ENCODE measurements at regions not wholly inside any gene's neighbourhood (a gene's known extent, or its start where the extent isn't known, plus 50 kb on each side); places are given as distances from the start of the nearest gene placed in this dataset.

DNA sequence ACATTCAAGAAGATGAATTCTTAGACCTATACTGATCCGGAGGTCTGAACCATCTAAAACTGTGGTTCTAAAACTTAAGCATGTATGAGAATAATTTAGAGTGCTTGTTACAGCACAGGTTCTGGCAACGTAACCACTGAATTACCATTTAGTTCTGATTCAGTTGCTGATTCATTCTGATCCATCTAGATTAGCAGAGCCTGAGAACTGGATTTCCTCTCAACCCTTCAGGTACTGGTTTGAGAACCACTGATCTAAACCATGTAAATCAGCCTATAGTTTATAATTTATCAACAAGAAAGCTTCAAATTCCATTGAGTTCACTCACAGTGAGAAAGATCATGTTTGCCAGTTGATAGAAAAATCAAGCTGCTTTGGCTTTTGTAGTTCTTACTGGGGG, 1001.1 kb upstream of the EPHA6 start:
- H3K4me3 Mint-ChIP-seq: no peak overlapping the region
- peaks cover 9% of the 10 kb centered on the region for H3K9me3 Mint-ChIP-seq
- DNase-seq (no peak), ATAC-seq (ENCODE audit: poor library complexity) (no peak)
- H3K4me1 ChIP-seq (ENCODE audit: insufficient read depth, low read length): no peaks in the 10 kb centered on the region
- H3K4me1 Mint-ChIP-seq (ENCODE audit: low read depth): no peaks in the 10 kb centered on the region
- H3K36me3 ChIP-seq (ENCODE audit: insufficient read depth, low read length): no peaks in the 10 kb centered on the region
- TF ChIP-seq, protein P1, sequence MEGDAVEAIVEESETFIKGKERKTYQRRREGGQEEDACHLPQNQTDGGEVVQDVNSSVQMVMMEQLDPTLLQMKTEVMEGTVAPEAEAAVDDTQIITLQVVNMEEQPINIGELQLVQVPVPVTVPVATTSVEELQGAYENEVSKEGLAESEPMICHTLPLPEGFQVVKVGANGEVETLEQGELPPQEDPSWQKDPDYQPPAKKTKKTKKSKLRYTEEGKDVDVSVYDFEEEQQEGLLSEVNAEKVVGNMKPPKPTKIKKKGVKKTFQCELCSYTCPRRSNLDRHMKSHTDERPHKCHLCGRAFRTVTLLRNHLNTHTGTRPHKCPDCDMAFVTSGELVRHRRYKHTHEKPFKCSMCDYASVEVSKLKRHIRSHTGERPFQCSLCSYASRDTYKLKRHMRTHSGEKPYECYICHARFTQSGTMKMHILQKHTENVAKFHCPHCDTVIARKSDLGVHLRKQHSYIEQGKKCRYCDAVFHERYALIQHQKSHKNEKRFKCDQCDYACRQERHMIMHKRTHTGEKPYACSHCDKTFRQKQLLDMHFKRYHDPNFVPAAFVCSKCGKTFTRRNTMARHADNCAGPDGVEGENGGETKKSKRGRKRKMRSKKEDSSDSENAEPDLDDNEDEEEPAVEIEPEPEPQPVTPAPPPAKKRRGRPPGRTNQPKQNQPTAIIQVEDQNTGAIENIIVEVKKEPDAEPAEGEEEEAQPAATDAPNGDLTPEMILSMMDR (IDR thresholded peaks at IDR 0.05): no peak
- intact Hi-C loops (cut with DNase I, micrococcal nuclease): no loop called here
- no peak overlapping the region for H3K27ac ChIP-seq (ENCODE audit: low read depth in 1 of 2, low read length in 2 of 2)
- no peak overlapping the region for H3K4me3 ChIP-seq (ENCODE audit: low read length)
- no peaks in the 10 kb centered on the region for H3K36me3 Mint-ChIP-seq (ENCODE audit: low read depth)
- POLR2A ChIA-PET: no interaction called here
- no peaks in the 10 kb centered on the region for H3K27me3 ChIP-seq (ENCODE audit: control insufficient read depth in 1 of 2, insufficient read depth in 2 of 2, low read length in 2 of 2)
- CTCF ChIA-PET: no interaction called here
- no peaks in the 10 kb centered on the region for H3K9me3 ChIP-seq (ENCODE audit: control insufficient read depth in 1 of 2, insufficient read depth in 1 of 2, low read length in 2 of 2)
- no peak overlapping the region for H3K27ac Mint-ChIP-seq
- H3K27me3 Mint-ChIP-seq: no peaks in the 10 kb centered on the region

GRCh38 chr3:95815828-95816227, 998.6 kb upstream of the EPHA6 start:
- intact Hi-C loops (cut with DNase I, micrococcal nuclease): no loop called here
- no peaks in the 10 kb centered on the region for H3K4me1 Mint-ChIP-seq (ENCODE audit: low read depth)
- H3K4me3 Mint-ChIP-seq: no peak overlapping the region
- H3K27me3 Mint-ChIP-seq: no peaks in the 10 kb centered on the region
- no peak overlapping the region for H3K27ac Mint-ChIP-seq
- Histone ChIP-seq H3K9me3 (ENCODE audit: control insufficient read depth in 1 of 2, insufficient read depth in 1 of 2, low read length in 2 of 2) (no peaks in the 10 kb centered on the region), H3K4me1 (ENCODE audit: insufficient read depth, low read length) (no peaks in the 10 kb centered on the region), H3K27ac (ENCODE audit: low read depth in 1 of 2, low read length in 2 of 2) (no peak overlapping the region), H3K27me3 (ENCODE audit: control insufficient read depth in 1 of 2, insufficient read depth in 2 of 2, low read length in 2 of 2) (no peaks in the 10 kb centered on the region), H3K4me3 (ENCODE audit: low read length) (no peak overlapping the region), H3K36me3 (ENCODE audit: insufficient read depth, low read length) (no peaks in the 10 kb centered on the region)
- peaks cover 9% of the 10 kb centered on the region for H3K9me3 Mint-ChIP-seq
- POLR2A ChIA-PET: no interaction called here
- no peak for DNase-seq
- TF ChIP-seq, protein P1 (IDR thresholded peaks at IDR 0.05): no peak
- CTCF ChIA-PET: no interaction called here
- no peak for ATAC-seq (ENCODE audit: poor library complexity)
- no peaks in the 10 kb centered on the region for H3K36me3 Mint-ChIP-seq (ENCODE audit: low read depth)

DNA sequence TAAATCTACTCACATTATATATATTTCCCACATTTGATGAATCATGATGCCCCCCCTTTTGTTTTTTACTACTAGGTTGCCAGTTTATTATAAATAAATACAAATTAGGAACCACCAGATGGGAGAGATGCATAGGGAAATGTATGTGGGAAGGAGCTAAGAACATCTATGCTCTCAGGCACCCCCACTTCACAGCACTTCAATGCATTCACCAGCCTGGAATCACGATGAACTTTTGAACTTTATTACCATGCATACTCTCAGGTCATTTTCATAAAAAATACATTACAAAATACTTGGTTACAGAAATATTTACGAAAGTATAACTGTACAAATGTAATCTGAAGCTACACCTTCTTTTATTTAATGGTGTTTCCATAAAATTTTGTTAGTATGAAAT, 988.0 kb upstream of the EPHA6 start:
- no peak overlapping the region for H3K4me3 ChIP-seq (ENCODE audit: low read length)
- no peaks in the 10 kb centered on the region for H3K27me3 ChIP-seq (ENCODE audit: control insufficient read depth in 1 of 2, insufficient read depth in 2 of 2, low read length in 2 of 2)
- no peak overlapping the region for H3K4me3 Mint-ChIP-seq
- H3K4me1 ChIP-seq (ENCODE audit: insufficient read depth, low read length): no peaks in the 10 kb centered on the region
- intact Hi-C loops (cut with DNase I, micrococcal nuclease): no loop called here
- CTCF ChIA-PET: no interaction called here
- H3K27ac Mint-ChIP-seq: no peak overlapping the region
- no peaks in the 10 kb centered on the region for H3K9me3 ChIP-seq (ENCODE audit: control insufficient read depth in 1 of 2, insufficient read depth in 1 of 2, low read length in 2 of 2)
- no peak overlapping the region for H3K27ac ChIP-seq (ENCODE audit: low read depth in 1 of 2, low read length in 2 of 2)
- H3K27me3 Mint-ChIP-seq: no peaks in the 10 kb centered on the region
- no peak for ATAC-seq (ENCODE audit: poor library complexity)
- TF ChIP-seq, protein P1 (IDR thresholded peaks at IDR 0.05): no peak
- POLR2A ChIA-PET: no interaction called here
- H3K9me3 Mint-ChIP-seq: peaks cover 2% of the 10 kb centered on the region
- no peaks in the 10 kb centered on the region for H3K4me1 Mint-ChIP-seq (ENCODE audit: low read depth)
- H3K36me3 ChIP-seq (ENCODE audit: insufficient read depth, low read length): no peaks in the 10 kb centered on the region
- H3K36me3 Mint-ChIP-seq (ENCODE audit: low read depth): no peaks in the 10 kb centered on the region
- no peak for DNase-seq
